ENCODE measurements at regions not wholly inside any gene's neighbourhood (a gene's known extent, or its start where the extent isn't known, plus 50 kb on each side); places are given as distances from the start of the nearest gene placed in this dataset.

DNA sequence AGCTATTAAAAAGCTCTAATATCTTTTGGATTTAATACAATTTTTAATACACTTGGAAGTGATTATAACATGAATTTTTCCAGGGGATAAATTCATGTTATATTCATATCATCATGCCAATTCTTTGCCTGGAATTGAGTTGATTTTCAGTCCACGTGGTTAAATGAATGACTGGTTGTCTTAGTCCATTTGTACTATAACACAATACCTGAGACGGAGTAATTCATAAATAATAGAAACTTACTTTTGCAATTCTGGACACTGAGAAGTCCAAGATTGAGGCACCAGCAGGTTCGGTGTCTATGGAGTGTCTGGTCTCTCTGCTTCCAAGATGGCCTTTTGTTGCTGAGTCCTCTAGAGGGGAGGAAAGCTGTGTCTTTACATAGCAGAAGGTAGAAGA is 66.2 kb upstream of the TRDN start:
- TF ChIP-seq, protein P1, sequence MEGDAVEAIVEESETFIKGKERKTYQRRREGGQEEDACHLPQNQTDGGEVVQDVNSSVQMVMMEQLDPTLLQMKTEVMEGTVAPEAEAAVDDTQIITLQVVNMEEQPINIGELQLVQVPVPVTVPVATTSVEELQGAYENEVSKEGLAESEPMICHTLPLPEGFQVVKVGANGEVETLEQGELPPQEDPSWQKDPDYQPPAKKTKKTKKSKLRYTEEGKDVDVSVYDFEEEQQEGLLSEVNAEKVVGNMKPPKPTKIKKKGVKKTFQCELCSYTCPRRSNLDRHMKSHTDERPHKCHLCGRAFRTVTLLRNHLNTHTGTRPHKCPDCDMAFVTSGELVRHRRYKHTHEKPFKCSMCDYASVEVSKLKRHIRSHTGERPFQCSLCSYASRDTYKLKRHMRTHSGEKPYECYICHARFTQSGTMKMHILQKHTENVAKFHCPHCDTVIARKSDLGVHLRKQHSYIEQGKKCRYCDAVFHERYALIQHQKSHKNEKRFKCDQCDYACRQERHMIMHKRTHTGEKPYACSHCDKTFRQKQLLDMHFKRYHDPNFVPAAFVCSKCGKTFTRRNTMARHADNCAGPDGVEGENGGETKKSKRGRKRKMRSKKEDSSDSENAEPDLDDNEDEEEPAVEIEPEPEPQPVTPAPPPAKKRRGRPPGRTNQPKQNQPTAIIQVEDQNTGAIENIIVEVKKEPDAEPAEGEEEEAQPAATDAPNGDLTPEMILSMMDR (IDR thresholded peaks at IDR 0.05; ENCODE audit: poor library complexity, severe bottlenecking), result no peak
- peaks cover 4% of the 10 kb centered on the region for H3K9me2 ChIP-seq (ENCODE audit: insufficient read depth, low read length)
- H3K9ac ChIP-seq (ENCODE audit: low read length), result no peak overlapping the region
- no peaks in the 10 kb centered on the region for H3K9me3 ChIP-seq (ENCODE audit: low read length)
- H3K4me3 ChIP-seq (ENCODE audit: low read length), result no peak overlapping the region
- no peak overlapping the region for H3K4me2 ChIP-seq (ENCODE audit: low read length)
- no peaks in the 10 kb centered on the region for H3K27me3 ChIP-seq (ENCODE audit: insufficient read depth, low read depth, low read length)
- H3F3A ChIP-seq (ENCODE audit: insufficient read depth, low read length, poor library complexity, severe bottlenecking), result no peaks in the 10 kb centered on the region
- H3K36me3 ChIP-seq (ENCODE audit: insufficient read depth, low read length), result no peaks in the 10 kb centered on the region
- no peaks in the 10 kb centered on the region for H4K20me1 ChIP-seq (ENCODE audit: insufficient read depth)
- no peak overlapping the region for H3K27ac ChIP-seq (ENCODE audit: low read length)
- no peaks in the 10 kb centered on the region for H3K79me2 ChIP-seq (replicated peaks; ENCODE audit: insufficient read depth, low read length)
- no peak overlapping the region for H2AFZ ChIP-seq (ENCODE audit: low read depth, low read length)

DNA sequence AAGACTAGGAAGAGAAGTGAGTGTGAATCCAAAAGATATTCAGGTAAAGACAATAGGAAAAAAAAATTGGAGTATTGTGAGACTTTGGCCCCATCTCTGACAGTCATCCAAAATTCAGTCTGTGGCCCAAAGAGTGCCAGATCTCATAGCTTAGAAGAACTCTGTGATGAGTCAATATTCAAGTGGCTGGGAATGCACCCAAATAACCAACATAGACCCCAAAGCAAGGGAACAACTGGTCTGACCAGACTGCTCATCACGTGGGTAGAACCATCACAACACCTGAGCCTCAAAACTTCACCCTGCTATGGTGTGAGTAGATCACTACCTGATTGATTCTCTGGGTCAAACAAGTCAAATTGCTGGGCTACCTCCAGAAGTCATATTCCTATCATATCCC is 51.1 kb upstream of the TRDN start:
- Histone ChIP-seq H3K4me3 (ENCODE audit: low read length) (no peak overlapping the region), H3K9me3 (ENCODE audit: low read length) (no peaks in the 10 kb centered on the region), H3K27ac (ENCODE audit: low read length) (no peak overlapping the region), H3K79me2 (replicated peaks; ENCODE audit: insufficient read depth, low read length) (no peaks in the 10 kb centered on the region), H3K36me3 (ENCODE audit: insufficient read depth, low read length) (no peaks in the 10 kb centered on the region), H2AFZ (ENCODE audit: low read depth, low read length) (no peak overlapping the region), H3F3A (ENCODE audit: insufficient read depth, low read length, poor library complexity, severe bottlenecking) (no peaks in the 10 kb centered on the region), H4K20me1 (ENCODE audit: insufficient read depth) (no peaks in the 10 kb centered on the region), H3K9me2 (ENCODE audit: insufficient read depth, low read length) (no peaks in the 10 kb centered on the region), H3K9ac (ENCODE audit: low read length) (no peak overlapping the region), H3K27me3 (ENCODE audit: insufficient read depth, low read depth, low read length) (no peaks in the 10 kb centered on the region), H3K4me2 (ENCODE audit: low read length) (no peak overlapping the region)
- TF ChIP-seq MXI1 (conservative IDR thresholded peaks at IDR 0.05; ENCODE audit: poor library complexity, severe bottlenecking), result no peak
- no peak for TF ChIP-seq EZH2 (IDR thresholded peaks at IDR 0.05; ENCODE audit: borderline replicate concordance, insufficient read depth, low read length, poor library complexity, severe bottlenecking)
- TF ChIP-seq RAD21 (conservative IDR thresholded peaks at IDR 0.05), result no peak
- no peak for TF ChIP-seq POLR2AphosphoS5 (IDR thresholded peaks at IDR 0.05)
- TF ChIP-seq EP300 (conservative IDR thresholded peaks at IDR 0.05; ENCODE audit: poor library complexity, severe bottlenecking), result no peak
- no peak for TF ChIP-seq SMC3 (conservative IDR thresholded peaks at IDR 0.05; ENCODE audit: poor library complexity)
- TF ChIP-seq, protein P1 (IDR thresholded peaks at IDR 0.05; ENCODE audit: poor library complexity, severe bottlenecking), result no peak
- no peak for TF ChIP-seq TAF1 (IDR thresholded peaks at IDR 0.05; ENCODE audit: low read depth)
- TF ChIP-seq, protein P2, sequence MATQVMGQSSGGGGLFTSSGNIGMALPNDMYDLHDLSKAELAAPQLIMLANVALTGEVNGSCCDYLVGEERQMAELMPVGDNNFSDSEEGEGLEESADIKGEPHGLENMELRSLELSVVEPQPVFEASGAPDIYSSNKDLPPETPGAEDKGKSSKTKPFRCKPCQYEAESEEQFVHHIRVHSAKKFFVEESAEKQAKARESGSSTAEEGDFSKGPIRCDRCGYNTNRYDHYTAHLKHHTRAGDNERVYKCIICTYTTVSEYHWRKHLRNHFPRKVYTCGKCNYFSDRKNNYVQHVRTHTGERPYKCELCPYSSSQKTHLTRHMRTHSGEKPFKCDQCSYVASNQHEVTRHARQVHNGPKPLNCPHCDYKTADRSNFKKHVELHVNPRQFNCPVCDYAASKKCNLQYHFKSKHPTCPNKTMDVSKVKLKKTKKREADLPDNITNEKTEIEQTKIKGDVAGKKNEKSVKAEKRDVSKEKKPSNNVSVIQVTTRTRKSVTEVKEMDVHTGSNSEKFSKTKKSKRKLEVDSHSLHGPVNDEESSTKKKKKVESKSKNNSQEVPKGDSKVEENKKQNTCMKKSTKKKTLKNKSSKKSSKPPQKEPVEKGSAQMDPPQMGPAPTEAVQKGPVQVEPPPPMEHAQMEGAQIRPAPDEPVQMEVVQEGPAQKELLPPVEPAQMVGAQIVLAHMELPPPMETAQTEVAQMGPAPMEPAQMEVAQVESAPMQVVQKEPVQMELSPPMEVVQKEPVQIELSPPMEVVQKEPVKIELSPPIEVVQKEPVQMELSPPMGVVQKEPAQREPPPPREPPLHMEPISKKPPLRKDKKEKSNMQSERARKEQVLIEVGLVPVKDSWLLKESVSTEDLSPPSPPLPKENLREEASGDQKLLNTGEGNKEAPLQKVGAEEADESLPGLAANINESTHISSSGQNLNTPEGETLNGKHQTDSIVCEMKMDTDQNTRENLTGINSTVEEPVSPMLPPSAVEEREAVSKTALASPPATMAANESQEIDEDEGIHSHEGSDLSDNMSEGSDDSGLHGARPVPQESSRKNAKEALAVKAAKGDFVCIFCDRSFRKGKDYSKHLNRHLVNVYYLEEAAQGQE (IDR thresholded peaks at IDR 0.05; ENCODE audit: borderline replicate concordance), result no peak

Measured in neural cell (in vitro differentiated cells).